ENCODE measurements at regions not wholly inside any gene's neighbourhood (a gene's known extent, or its start where the extent isn't known, plus 50 kb on each side); places are given as distances from the start of the nearest gene placed in this dataset.

GRCh38 chr2:59594671-59595222 is 958.7 kb downstream of the BCL11A start (continued):
- no peak for TF ChIP-seq CEBPB (IDR thresholded peaks at IDR 0.05; ENCODE audit: borderline replicate concordance in 1 of 2, low read depth in 2 of 2, low read length in 2 of 2)
- TF ChIP-seq KLF5 (IDR thresholded peaks at IDR 0.05; ENCODE audit: partially characterized antibody), result no peak
- no peak for TF ChIP-seq MTA2 (IDR thresholded peaks at IDR 0.05; ENCODE audit: low read depth)

GRCh38 chr2:59590798-59591197 is 962.7 kb downstream of the BCL11A start:
- SMC1A ChIA-PET (ENCODE audit: uncharacterized antibody, unreplicated experiment), result no interaction called here
- H3K36me3 ChIP-seq (ENCODE audit: control insufficient read depth in 2 of 2, insufficient read depth in 2 of 2, low read length in 1 of 2), result no peaks in the 10 kb centered on the region
- FAIRE-seq (no peak), DNase-seq (ENCODE audit: low read depth, low spot score) (no peak), ATAC-seq (no peak)
- no peaks in the 10 kb centered on the region for H4K20me1 ChIP-seq (ENCODE audit: control insufficient read depth, insufficient read depth)
- H3K9ac ChIP-seq (ENCODE audit: control insufficient read depth, insufficient read depth, low read length), result no peak overlapping the region
- H3K27ac ChIP-seq (ENCODE audit: control insufficient read depth, insufficient read depth), result no peak overlapping the region
- H3K9me3 ChIP-seq (replicated peaks; ENCODE audit: control insufficient read depth, insufficient read depth, low read length), result no peaks in the 10 kb centered on the region
- intact Hi-C loops (cut with micrococcal nuclease; ENCODE audit: unreplicated experiment), result no loop called here
- in situ Hi-C loops (cut with MboI), result no loop called here
- POLR2A ChIA-PET, result no interaction called here
- H3K4me2 ChIP-seq (ENCODE audit: control insufficient read depth, insufficient read depth), result no peak overlapping the region
- no peaks in the 10 kb centered on the region for H3K4me1 ChIP-seq (ENCODE audit: control insufficient read depth, insufficient read depth, low read length)
- H2AFZ ChIP-seq (ENCODE audit: control insufficient read depth, low read depth, low read length), result no peak overlapping the region
- H3K4me3 ChIP-seq, result no peak overlapping the region
- H3K79me2 ChIP-seq (ENCODE audit: control insufficient read depth, insufficient read depth, low read length), result no peaks in the 10 kb centered on the region
- CTCF ChIA-PET, result no interaction called here
- RAD21 ChIA-PET (ENCODE audit: unreplicated experiment), result no interaction called here
- no peaks in the 10 kb centered on the region for H3K27me3 ChIP-seq (replicated peaks in 1 of 2; ENCODE audit: control insufficient read depth in 2 of 2, insufficient read depth in 2 of 2, low read length in 1 of 2)
- BruUV-seq (replicated peaks), result no TSS peak
- TF ChIP-seq MTA2 (IDR thresholded peaks at IDR 0.05; ENCODE audit: low read depth) (no peak), CHD4 (IDR thresholded peaks at IDR 0.05) (no peak), MEF2B (IDR thresholded peaks at IDR 0.05; ENCODE audit: partially characterized antibody, poor library complexity, severe bottlenecking) (no peak), SIN3A (IDR thresholded peaks at IDR 0.05; ENCODE audit: low read depth, low read length) (no peak), ZBTB33 (IDR thresholded peaks at IDR 0.05) (no peak), BCL3 (IDR thresholded peaks at IDR 0.05; ENCODE audit: borderline replicate concordance, insufficient read depth, low read depth, low read length, poor library complexity, severe bottlenecking) (no peak), ZNF274 (IDR thresholded peaks at IDR 0.05; ENCODE audit: insufficient read depth, insufficient read length) (no peak), EZH2 (IDR thresholded peaks at IDR 0.05; ENCODE audit: borderline replicate concordance, control insufficient read depth, low read depth, low read length) (no peak), CEBPZ (IDR thresholded peaks at IDR 0.05; ENCODE audit: low read depth, low read length) (no peak), IRF3 (IDR thresholded peaks at IDR 0.05) (no peak), SUPT20H (IDR thresholded peaks at IDR 0.05; ENCODE audit: borderline replicate concordance, control insufficient read depth, low read depth, low read length) (no peak), CEBPB (IDR thresholded peaks at IDR 0.05; ENCODE audit: borderline replicate concordance in 1 of 2, low read depth in 2 of 2, low read length in 2 of 2) (no peak), BCL11A (IDR thresholded peaks at IDR 0.05; ENCODE audit: low read depth, low read length) (no peak), CBFB (IDR thresholded peaks at IDR 0.05; ENCODE audit: low read depth) (no peak)

All from GM12878 (cell line).